GM12872 (cell line): ENCODE measurements at regions not wholly inside any gene's neighbourhood (a gene's known extent, or its start where the extent isn't known, plus 50 kb on each side); places are given as distances from the start of the nearest gene placed in this dataset.

Experiments used
- CTCF ChIP-seq: IDR thresholded peaks from 3 replicates; pipeline ENCODE4 v1.5.1; 2011; ENCODE audit warnings: low read depth, mild to moderate bottlenecking, low read length, moderate library complexity; ENCODE audit not compliant: insufficient read depth

GRCh38 chr12:127025545-127025944 is 1241.4 kb upstream of the TMEM132C start:
- no peak for TF ChIP-seq CTCF

- no peak for TF ChIP-seq CTCF
Observed at GRCh38 chr12:127035011-127035879, 1231.7 kb upstream of the TMEM132C start.

- no peak for TF ChIP-seq CTCF
Observed at GRCh38 chr12:127038152-127038551, 1228.8 kb upstream of the TMEM132C start.

GRCh38 chr12:127038761-127039160 is 1228.2 kb upstream of the TMEM132C start:
- TF ChIP-seq CTCF = no peak

GRCh38 chr12:127041985-127042625 is 1224.9 kb upstream of the TMEM132C start:
- TF ChIP-seq CTCF = no peak

- no peak for TF ChIP-seq CTCF
Observed at GRCh38 chr12:127043731-127044130, 1223.2 kb upstream of the TMEM132C start.

- TF ChIP-seq CTCF = no peak
Observed at GRCh38 chr12:127044836-127045235, 1222.1 kb upstream of the TMEM132C start.
